ENCODE measurements at regions not wholly inside any gene's neighbourhood (a gene's known extent, or its start where the extent isn't known, plus 50 kb on each side); places are given as distances from the start of the nearest gene placed in this dataset.

DNA sequence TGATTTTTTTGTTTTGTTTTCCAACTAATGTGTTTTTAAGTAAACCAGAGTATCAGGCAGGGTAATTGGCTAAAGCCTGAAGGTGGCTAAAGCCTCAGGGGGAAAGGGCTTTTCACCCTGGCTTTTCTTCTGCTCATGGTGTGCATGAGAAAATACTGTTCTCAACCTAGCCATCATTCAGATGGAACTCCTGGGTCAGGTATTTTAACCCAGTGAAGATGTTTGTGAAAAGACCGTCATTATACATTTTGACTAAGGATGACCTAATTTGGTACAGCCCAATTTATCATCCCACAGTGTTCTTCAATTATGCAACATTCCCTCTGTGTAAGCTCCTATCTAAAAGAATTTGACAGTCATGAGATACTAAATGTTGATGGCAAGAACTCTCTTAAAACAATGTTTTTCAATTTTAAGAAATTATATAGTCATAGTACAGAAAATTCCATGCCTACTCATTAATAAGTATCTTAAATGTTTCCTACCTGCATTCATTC is 209.5 kb upstream of the TARS1 start:
- no peak overlapping the region for H3K9ac ChIP-seq
- no peaks in the 10 kb centered on the region for H3F3A ChIP-seq (ENCODE audit: insufficient read depth)
- peak; percentile 42 for DNase-seq
- H2AFZ ChIP-seq: no peak overlapping the region
- no peak overlapping the region for H3K4me3 ChIP-seq
- TF ChIP-seq EZH2 (IDR thresholded peaks at IDR 0.05; ENCODE audit: insufficient read depth, poor library complexity, severe bottlenecking): no peak
- no peak for TF ChIP-seq EZH2phosphoT487 (IDR thresholded peaks at IDR 0.05; ENCODE audit: insufficient read depth, low read depth)
- 30 to 44% methylated on average over 1 of the region's 1 CpG for WGBS, 2 experiments (ENCODE audit: low coverage in 1 of 2, low lambda C conversion rate in 2 of 2, missing lambda C conversion rate in 2 of 2)
- no peaks in the 10 kb centered on the region for H3K9me3 ChIP-seq (ENCODE audit: low read depth)
- no peak overlapping the region for H3K4me2 ChIP-seq (ENCODE audit: unreplicated experiment)
- H3K4me1 ChIP-seq (ENCODE audit: insufficient read depth): peaks cover 13% of the 10 kb centered on the region
- no peaks in the 10 kb centered on the region for H3K27me3 ChIP-seq (replicated peaks; ENCODE audit: insufficient read depth)
- in situ Hi-C loops (cut with MboI): no loop called here
- H3K9me2 ChIP-seq (ENCODE audit: insufficient read depth): no peaks in the 10 kb centered on the region
- no peaks in the 10 kb centered on the region for H3K36me3 ChIP-seq (ENCODE audit: low read depth)
- H4K20me1 ChIP-seq (ENCODE audit: insufficient read depth): no peaks in the 10 kb centered on the region
- H3K27ac ChIP-seq: 0 out of 2 replicates have a peak overlapping the region, but pooled peaks have one; percentile 13
- no peaks in the 10 kb centered on the region for H3K79me2 ChIP-seq (ENCODE audit: insufficient read depth)

GRCh38 chr5:33231935-33232334 is 208.8 kb upstream of the TARS1 start:
- peaks cover 13% of the 10 kb centered on the region for H3K4me1 ChIP-seq (ENCODE audit: insufficient read depth)
- no peaks in the 10 kb centered on the region for H3K27me3 ChIP-seq (replicated peaks; ENCODE audit: insufficient read depth)
- H3K4me3 ChIP-seq: no peak overlapping the region
- H3K36me3 ChIP-seq (ENCODE audit: low read depth): no peaks in the 10 kb centered on the region
- no peaks in the 10 kb centered on the region for H3F3A ChIP-seq (ENCODE audit: insufficient read depth)
- DNase-seq: peak; percentile 45
- H3K27ac ChIP-seq: 0 out of 2 replicates have a peak overlapping the region, but pooled peaks have one; percentile 13
- no peak for TF ChIP-seq EZH2 (IDR thresholded peaks at IDR 0.05; ENCODE audit: insufficient read depth, poor library complexity, severe bottlenecking)
- TF ChIP-seq EZH2phosphoT487 (IDR thresholded peaks at IDR 0.05; ENCODE audit: insufficient read depth, low read depth): no peak
- H3K4me2 ChIP-seq (ENCODE audit: unreplicated experiment): no peak overlapping the region
- no peaks in the 10 kb centered on the region for H3K9me3 ChIP-seq (ENCODE audit: low read depth)
- in situ Hi-C loops (cut with MboI): no loop called here
- no peaks in the 10 kb centered on the region for H3K79me2 ChIP-seq (ENCODE audit: insufficient read depth)
- H2AFZ ChIP-seq: no peak overlapping the region
- no peaks in the 10 kb centered on the region for H3K9me2 ChIP-seq (ENCODE audit: insufficient read depth)
- WGBS, 2 experiments (ENCODE audit: low coverage in 1 of 2, low lambda C conversion rate in 2 of 2, missing lambda C conversion rate in 2 of 2): 44 to 53% methylated on average over 4 of the region's 4 CpGs
- no peaks in the 10 kb centered on the region for H4K20me1 ChIP-seq (ENCODE audit: insufficient read depth)
- H3K9ac ChIP-seq: no peak overlapping the region

- TF ChIP-seq EZH2 (IDR thresholded peaks at IDR 0.05; ENCODE audit: insufficient read depth, poor library complexity, severe bottlenecking) (no peak), EZH2phosphoT487 (IDR thresholded peaks at IDR 0.05; ENCODE audit: insufficient read depth, low read depth) (no peak)
- WGBS, 2 experiments (ENCODE audit: low coverage in 1 of 2, low lambda C conversion rate in 2 of 2, missing lambda C conversion rate in 2 of 2): 96 to 100% methylated on average over 3 of the region's 3 CpGs
- in situ Hi-C loops (cut with MboI): no loop called here
Measured at GRCh38 chr5:33232731-33233505, 207.8 kb upstream of the TARS1 start.

GRCh38 chr5:33235304-33235703 is 205.5 kb upstream of the TARS1 start:
- Histone ChIP-seq H3K4me3 (no peak overlapping the region), H3K4me2 (ENCODE audit: unreplicated experiment) (no peak overlapping the region), H3K79me2 (ENCODE audit: insufficient read depth) (no peaks in the 10 kb centered on the region), H3K9me2 (ENCODE audit: insufficient read depth) (no peaks in the 10 kb centered on the region), H3K4me1 (ENCODE audit: insufficient read depth) (peaks cover 13% of the 10 kb centered on the region), H3K36me3 (ENCODE audit: low read depth) (no peaks in the 10 kb centered on the region), H3K27me3 (replicated peaks; ENCODE audit: insufficient read depth) (no peaks in the 10 kb centered on the region), H3K9me3 (ENCODE audit: low read depth) (no peaks in the 10 kb centered on the region), H2AFZ (no peak overlapping the region), H4K20me1 (ENCODE audit: insufficient read depth) (no peaks in the 10 kb centered on the region), H3F3A (ENCODE audit: insufficient read depth) (no peaks in the 10 kb centered on the region), H3K27ac (no peak overlapping the region), H3K9ac (no peak overlapping the region)
- DNase-seq: no peak
- WGBS, 2 experiments (ENCODE audit: low coverage in 1 of 2, low lambda C conversion rate in 2 of 2, missing lambda C conversion rate in 2 of 2): 87 to 89% methylated on average over 4 of the region's 4 CpGs
- TF ChIP-seq EZH2 (IDR thresholded peaks at IDR 0.05; ENCODE audit: insufficient read depth, poor library complexity, severe bottlenecking) (no peak), EZH2phosphoT487 (IDR thresholded peaks at IDR 0.05; ENCODE audit: insufficient read depth, low read depth) (no peak)
- in situ Hi-C loops (cut with MboI): no loop called here

More at GRCh38 chr5:33232731-33233505, 207.8 kb upstream of the TARS1 start:
- H3K27ac ChIP-seq: no peak overlapping the region
- H3K27me3 ChIP-seq (replicated peaks; ENCODE audit: insufficient read depth): no peaks in the 10 kb centered on the region
- no peak overlapping the region for H3K9ac ChIP-seq
- H3K9me3 ChIP-seq (ENCODE audit: low read depth): no peaks in the 10 kb centered on the region
- H3K36me3 ChIP-seq (ENCODE audit: low read depth): no peaks in the 10 kb centered on the region
- H3K4me2 ChIP-seq (ENCODE audit: unreplicated experiment): no peak overlapping the region
- no peaks in the 10 kb centered on the region for H3F3A ChIP-seq (ENCODE audit: insufficient read depth)
- DNase-seq: no peak
- H3K79me2 ChIP-seq (ENCODE audit: insufficient read depth): no peaks in the 10 kb centered on the region
- peaks cover 13% of the 10 kb centered on the region for H3K4me1 ChIP-seq (ENCODE audit: insufficient read depth)
- H4K20me1 ChIP-seq (ENCODE audit: insufficient read depth): no peaks in the 10 kb centered on the region
- no peak overlapping the region for H2AFZ ChIP-seq
- no peaks in the 10 kb centered on the region for H3K9me2 ChIP-seq (ENCODE audit: insufficient read depth)
- no peak overlapping the region for H3K4me3 ChIP-seq
